ENCODE measurements at regions not wholly inside any gene's neighbourhood (a gene's known extent, or its start where the extent isn't known, plus 50 kb on each side); places are given as distances from the start of the nearest gene placed in this dataset.

- no peak for DNase-seq
- no peak overlapping the region for H3K4me3 ChIP-seq
- no peaks in the 10 kb centered on the region for H3K27me3 ChIP-seq (replicated peaks in 1 of 7)
- H3K27ac ChIP-seq, result no peak overlapping the region
- intact Hi-C loops (cut with DNase I; ENCODE audit: low total_unique reads), result no loop called here
- WGBS, 5 donors, result 89 to 98% (median 93%) methylated on average over 3 of the region's 3 CpGs
- peaks cover 0 to 10% (median 0%) of the 10 kb centered on the region in 6 donors for H3K4me1 ChIP-seq
- no peaks in the 10 kb centered on the region for H3K9me3 ChIP-seq
- H3K36me3 ChIP-seq, result no peaks in the 10 kb centered on the region
- TF ChIP-seq POLR2A (IDR thresholded peaks at IDR 0.05) (no peak), POLR2AphosphoS5 (IDR thresholded peaks at IDR 0.05) (no peak), CTCF (IDR thresholded peaks at IDR 0.05 in 8 of 11, conservative IDR thresholded peaks at IDR 0.05 in 3 of 11) (no peak)
Measured at GRCh38 chr13:80086304-80086721, 254.6 kb downstream of the SPRY2 start.

- TF ChIP-seq POLR2A (IDR thresholded peaks at IDR 0.05) (no peak), POLR2AphosphoS5 (IDR thresholded peaks at IDR 0.05) (no peak), CTCF (IDR thresholded peaks at IDR 0.05 in 8 of 11, conservative IDR thresholded peaks at IDR 0.05 in 3 of 11) (no peak)
- Histone ChIP-seq H3K27ac (peak overlapping the region in 7 of 8 donors; percentile 7 to 61 (median 49)), H3K4me3 (no peak overlapping the region), H3K36me3 (no peaks in the 10 kb centered on the region), H3K27me3 (replicated peaks in 1 of 7) (no peaks in the 10 kb centered on the region), H3K9me3 (no peaks in the 10 kb centered on the region), H3K4me1 (peaks cover 0 to 10% (median 0%) of the 10 kb centered on the region in 6 donors)
- DNase-seq, result no peak
- intact Hi-C loops (cut with DNase I; ENCODE audit: low total_unique reads), result no loop called here
- 35 to 63% (median 58%) methylated on average over 4 of the region's 4 CpGs for WGBS, 5 donors
Measured at GRCh38 chr13:80083853-80084676, 256.9 kb downstream of the SPRY2 start.

- no peaks in the 10 kb centered on the region for H3K9me3 ChIP-seq
- no peak for TF ChIP-seq POLR2AphosphoS5 (IDR thresholded peaks at IDR 0.05)
- H3K36me3 ChIP-seq, result no peaks in the 10 kb centered on the region
- no peak overlapping the region for H3K4me3 ChIP-seq
- H3K27ac ChIP-seq, result peak overlapping the region in 6 of 8 donors; percentile 7 to 61 (median 50)
- 58 to 77% (median 73%) methylated on average over 6 of the region's 6 CpGs for WGBS, 5 donors
- DNase-seq, result no peak
- intact Hi-C loops (cut with DNase I; ENCODE audit: low total_unique reads), result no loop called here
- peaks cover 0 to 10% (median 0%) of the 10 kb centered on the region in 6 donors for H3K4me1 ChIP-seq
- H3K27me3 ChIP-seq (replicated peaks in 1 of 7), result no peaks in the 10 kb centered on the region
Measured at GRCh38 chr13:80083081-80083852, 257.7 kb downstream of the SPRY2 start.

- no peak for TF ChIP-seq POLR2A (IDR thresholded peaks at IDR 0.05)
- no peak for TF ChIP-seq POLR2AphosphoS5 (IDR thresholded peaks at IDR 0.05)
- TF ChIP-seq CTCF (IDR thresholded peaks at IDR 0.05 in 8 of 11, conservative IDR thresholded peaks at IDR 0.05 in 3 of 11), result no peak
Measured at GRCh38 chr13:80082396-80083080, 258.4 kb downstream of the SPRY2 start.

More at GRCh38 chr13:80082396-80083080, 258.4 kb downstream of the SPRY2 start:
- Histone ChIP-seq H3K27ac (no peak overlapping the region), H3K4me1 (peaks cover 0 to 10% (median 0%) of the 10 kb centered on the region in 6 donors), H3K4me3 (no peak overlapping the region), H3K36me3 (no peaks in the 10 kb centered on the region), H3K9me3 (no peaks in the 10 kb centered on the region), H3K27me3 (replicated peaks in 1 of 7) (no peaks in the 10 kb centered on the region)
- intact Hi-C loops (cut with DNase I; ENCODE audit: low total_unique reads), result no loop called here
- DNase-seq, result no peak

Measured in spleen (tissue), 11 donors.